ENCODE measurements at regions not wholly inside any gene's neighbourhood (a gene's known extent, or its start where the extent isn't known, plus 50 kb on each side); places are given as distances from the start of the nearest gene placed in this dataset.

DNA sequence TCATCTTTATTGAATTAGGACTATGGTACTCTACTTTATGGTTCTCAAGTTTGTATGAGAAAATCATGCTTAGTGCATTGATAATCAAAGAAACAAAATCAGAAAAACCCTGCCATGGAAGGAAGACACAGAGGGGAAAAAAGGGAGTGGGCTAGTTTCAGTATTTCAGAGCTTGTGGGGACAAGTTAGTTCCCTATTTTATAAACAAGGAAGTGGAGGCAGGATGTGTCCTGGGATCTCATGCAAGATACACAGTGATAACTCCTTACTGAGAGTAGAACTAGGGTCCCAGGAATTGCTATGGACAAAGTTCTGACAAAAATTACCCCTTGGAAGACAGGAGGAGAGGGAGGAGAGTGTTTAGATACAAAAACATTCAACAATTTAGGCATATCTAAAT is 1277.3 kb downstream of the UQCRFS1 start:
- no peak for DNase-seq (ENCODE audit: low read depth in 2 of 3, low spot score in 1 of 3)

DNA sequence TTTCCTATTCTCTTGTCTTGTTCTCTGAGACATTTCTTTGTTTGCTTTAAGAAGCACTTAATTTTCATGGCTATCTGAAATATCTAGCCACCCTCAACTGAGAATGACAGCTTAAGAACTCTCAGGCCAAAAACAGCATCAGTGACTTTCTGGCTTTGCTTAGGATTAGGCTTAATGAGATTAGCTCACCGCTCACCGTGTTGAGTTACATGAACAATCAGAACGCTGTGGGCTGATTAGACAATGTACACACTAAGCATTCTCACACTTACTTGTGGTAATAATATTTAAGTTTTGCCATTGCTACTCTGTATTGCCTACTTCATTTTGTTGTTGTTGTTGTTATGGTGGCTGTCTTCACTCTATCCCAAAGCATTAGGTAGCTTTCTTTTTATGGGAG is 1283.6 kb downstream of the UQCRFS1 start:
- no peak for DNase-seq (ENCODE audit: low read depth in 2 of 3, low spot score in 1 of 3)

DNA sequence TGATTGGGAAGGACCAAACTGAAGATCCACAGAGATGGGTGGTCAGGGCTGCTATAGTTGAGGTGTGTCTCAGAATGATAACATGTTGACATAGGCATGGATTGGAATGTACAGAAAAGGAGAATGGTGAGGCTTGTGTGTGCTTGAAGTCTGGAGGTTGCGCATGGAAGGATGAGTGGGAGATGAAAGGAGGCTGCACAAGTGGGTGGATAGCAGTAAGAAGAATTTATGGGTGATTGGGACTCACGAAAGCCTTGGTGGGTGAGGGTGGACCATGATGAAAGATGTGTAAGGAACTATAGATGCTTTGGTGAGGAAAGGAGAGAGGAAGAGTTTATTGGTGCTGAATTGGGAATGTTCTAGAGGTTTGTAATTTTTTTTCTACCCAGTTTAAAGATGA is 1287.7 kb downstream of the UQCRFS1 start:
- no peak for DNase-seq (ENCODE audit: low read depth in 2 of 3, low spot score in 1 of 3)

DNA sequence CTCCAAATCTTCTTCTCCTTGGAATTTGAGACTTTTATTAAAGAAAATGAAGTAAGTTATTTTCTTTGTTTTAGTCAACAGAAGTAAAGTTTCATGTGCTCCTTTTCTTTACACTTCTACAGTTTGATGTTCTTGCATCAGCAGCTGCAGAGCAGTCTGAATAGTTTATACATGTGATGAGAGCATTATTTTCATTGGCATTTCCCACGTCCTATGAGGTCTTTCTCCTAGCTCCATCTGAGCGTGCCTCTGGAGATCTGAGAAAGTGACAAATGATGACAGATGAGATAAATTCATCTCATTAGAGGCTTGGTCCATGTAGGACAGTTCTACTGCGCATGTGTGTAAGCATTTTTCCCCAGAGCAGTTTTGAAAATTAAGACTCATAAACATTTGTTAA is 1290.0 kb downstream of the UQCRFS1 start:
- DNase-seq (ENCODE audit: low read depth in 2 of 3, low spot score in 1 of 3) = no peak

DNA sequence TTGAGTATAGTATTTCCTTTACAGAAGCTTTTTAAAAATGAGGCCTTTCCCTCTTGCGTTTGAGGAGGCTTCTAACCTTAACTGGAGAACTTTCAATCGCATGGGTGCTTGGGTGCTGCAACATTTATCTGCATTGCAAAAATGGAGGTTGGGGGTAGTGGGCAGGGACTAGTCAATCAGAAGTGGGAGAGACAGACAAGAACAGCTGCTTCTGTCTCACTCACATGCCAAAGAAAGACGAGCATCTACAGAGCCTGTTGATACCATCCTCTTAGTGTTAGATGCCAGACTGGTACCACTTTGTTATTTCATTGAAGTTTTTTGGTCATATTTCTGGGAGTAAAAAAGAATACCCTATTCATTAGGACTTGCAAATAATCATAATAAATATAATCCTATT is 1292.2 kb downstream of the UQCRFS1 start:
- no peak for DNase-seq (ENCODE audit: low read depth in 2 of 3, low spot score in 1 of 3)

DNA sequence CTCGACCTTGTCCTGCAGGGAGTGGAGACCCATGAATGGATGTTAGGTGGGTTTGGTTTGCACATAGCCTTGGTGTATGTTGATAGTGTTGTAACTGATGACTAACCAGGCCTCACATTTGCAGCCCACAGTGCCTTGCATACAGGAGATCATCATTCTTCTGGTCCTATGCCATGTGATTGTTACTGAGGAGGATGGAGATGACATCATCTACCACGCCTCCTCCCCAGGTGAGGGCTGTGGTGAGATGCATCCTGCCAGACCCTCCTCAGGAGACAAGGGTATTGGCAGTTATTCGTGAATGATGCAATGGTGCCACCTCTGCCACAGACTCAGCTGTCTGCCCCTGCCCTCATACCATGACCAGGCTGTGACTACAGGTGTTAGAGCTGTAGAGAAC is 1294.1 kb downstream of the UQCRFS1 start:
- DNase-seq (ENCODE audit: low read depth in 2 of 3, low spot score in 1 of 3) = no peak

DNA sequence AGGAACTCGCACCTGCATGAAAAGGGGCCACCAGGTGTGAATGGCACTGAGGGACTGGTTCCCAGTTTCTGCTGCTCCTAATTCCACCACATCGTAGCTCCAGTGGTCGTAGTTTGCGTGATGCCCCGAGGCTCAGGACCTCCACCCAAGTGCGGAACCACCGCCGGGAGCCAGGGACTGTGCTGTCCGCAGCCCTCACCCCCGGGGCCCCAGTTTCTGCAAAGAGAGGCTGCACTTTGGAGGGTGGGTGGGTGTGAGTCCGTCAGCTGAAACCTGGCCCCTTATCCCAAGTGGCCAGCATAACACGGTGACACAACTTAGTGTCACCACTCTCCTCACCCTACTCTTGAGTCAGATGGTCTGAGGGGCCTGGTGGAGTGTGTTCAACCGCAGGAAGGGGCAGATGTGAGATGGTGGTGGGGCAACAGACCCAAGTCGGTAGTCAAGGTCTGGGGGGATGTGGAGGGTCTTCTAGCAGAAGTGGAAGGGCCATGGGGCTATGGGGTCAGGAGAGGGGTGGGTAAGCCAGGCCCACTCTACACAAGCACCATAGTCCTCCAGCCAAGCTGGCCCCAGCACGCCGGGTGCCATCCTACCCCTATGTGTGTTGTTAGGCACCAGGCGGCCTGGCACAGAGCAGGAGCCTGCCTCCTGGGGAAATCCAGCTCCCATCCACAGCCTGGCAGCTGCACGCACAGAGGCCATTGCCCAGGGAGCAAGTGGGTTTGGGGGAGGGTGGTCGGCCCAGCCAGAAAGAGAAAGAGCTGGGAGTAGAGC is 1301.6 kb downstream of the UQCRFS1 start:
- no peak for DNase-seq (ENCODE audit: low read depth in 2 of 3, low spot score in 1 of 3)

DNA sequence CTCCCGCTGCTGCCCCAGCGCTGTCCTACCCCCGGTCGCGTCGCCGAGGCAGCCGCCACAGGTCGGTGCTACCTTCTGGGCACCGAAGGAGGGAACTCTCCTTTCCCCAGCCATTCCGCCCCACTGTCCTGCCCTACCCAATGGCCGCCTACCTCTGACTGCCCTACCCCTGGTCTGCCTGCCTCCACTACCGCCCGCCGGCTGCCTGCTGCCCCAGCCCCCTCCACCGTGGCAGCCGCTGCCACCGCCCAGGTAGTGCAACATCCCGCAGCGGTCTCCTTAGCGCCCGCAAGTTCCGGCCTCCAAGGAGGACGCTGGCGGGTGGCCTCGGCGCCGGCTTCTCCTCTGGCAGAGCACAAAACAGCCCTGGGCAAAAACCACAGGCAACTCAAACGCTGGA is 1303.1 kb downstream of the UQCRFS1 start:
- DNase-seq (ENCODE audit: low read depth in 2 of 3, low spot score in 1 of 3) = no peak

DNA sequence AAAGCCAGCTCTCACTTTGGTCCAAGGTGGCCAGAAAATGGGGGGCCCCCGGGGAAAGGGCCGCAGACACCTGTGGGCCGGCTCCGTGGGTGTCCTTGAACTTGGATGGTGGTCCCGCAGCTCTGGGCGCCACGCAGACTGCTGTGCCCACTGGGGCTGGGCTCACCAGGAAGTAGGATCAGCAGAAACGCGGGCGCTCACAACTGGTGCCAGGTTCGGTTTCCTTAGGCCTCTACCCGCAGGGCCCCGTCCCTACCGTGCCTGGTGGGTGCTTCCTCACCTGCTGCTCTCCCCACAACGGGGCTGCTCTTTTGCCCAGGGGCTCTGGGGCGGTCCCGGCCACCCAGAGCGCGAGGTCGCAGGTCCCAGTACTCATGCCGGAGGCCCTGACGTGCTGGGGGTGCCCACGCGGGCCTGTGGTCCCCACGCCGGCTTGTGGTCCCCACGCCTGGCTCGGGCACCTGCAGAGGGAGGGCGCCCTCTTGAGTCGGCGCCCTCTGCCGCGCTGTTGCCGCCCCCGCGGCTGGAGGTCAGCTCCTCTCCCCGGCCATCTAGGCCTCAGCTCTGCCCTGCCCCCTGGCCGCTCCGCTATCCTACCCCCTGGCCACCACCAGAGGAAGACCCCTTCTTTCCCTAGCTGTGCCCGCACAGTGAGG is 1303.6 kb downstream of the UQCRFS1 start:
- DNase-seq (ENCODE audit: low read depth in 2 of 3, low spot score in 1 of 3) = no peak

DNA sequence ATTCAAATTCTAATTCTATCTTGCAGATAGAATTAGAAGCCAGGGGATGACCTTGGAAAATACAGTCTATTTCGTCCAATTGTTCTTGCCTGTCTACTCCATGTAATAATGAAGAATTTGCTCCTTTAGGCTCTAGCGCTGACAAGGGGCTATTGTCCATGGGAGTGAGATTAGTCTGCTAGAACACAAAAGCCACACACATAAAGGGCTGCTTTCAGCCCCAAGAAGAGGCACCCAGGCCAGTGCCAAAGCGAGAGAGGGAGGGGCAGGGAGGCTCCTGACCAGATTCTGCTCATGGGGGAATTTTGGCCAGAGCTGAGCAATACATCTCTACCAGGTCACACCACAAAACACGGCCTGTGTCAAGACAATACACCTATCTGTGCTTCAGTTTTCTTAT is 1306.9 kb downstream of the UQCRFS1 start:
- no peak for DNase-seq (ENCODE audit: low read depth in 2 of 3, low spot score in 1 of 3)

DNA sequence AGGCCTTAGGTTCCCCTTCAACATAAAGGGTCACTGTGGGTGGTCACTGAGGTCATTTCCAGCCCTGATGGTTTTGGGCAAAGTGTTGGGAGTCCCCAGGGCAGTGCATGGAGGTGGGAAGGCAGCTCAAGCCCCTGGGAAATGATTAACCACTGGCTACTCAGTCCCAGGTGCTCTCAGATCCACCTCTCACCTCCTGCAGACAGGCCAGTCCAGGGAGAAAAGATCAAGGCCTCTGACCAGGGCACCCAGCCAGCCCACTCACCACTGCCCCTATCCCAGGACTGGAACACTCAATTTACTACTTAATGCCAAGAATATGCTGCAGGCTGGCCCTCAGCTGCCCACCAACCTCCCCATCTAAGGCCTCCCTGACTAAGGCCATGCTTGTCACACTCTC is 1307.9 kb downstream of the UQCRFS1 start:
- DNase-seq (ENCODE audit: low read depth in 2 of 3, low spot score in 1 of 3) = no peak

DNA sequence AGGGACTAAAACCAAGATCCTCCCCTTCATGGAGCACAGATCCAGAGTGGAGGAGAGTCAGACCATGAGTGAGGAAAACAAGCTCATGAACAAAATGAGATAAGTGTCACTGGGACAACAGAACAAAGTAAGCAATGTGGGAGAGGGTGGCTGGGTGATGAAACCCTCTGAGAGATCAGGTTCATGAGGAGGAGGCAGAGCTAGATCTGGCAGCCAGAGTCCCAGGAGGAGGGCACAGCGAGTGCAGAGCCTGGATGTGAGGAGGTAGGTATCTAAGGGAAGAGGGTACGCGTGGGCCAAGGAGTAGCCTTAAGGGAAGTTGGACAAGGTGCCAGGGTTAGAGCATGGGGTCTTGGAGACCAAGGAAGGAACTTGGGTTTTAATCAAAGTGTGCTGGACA is 1311.9 kb downstream of the UQCRFS1 start:
- no peak for DNase-seq (ENCODE audit: low read depth in 2 of 3, low spot score in 1 of 3)

DNA sequence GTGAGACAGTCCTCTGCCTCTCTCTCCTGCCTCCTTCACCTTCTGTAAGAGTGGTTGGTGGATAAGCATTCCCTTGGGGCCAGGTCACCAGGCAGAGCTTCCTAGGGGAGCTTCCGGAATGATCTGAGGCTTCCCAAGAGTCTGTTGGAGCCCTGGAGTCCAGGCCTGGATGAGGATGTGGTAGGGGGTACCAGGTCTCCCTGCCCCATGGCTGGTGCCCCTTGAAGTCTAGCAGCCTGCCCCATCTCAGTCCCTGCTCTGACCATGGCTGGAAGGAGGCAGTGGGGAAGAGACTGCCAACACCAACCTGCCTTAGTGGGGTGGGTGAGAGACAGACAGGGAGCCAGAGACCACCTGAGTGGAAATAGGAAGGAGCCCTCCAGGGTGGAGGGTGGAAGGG is 1316.9 kb downstream of the UQCRFS1 start:
- no peak for DNase-seq (ENCODE audit: low read depth in 2 of 3, low spot score in 1 of 3)

DNA sequence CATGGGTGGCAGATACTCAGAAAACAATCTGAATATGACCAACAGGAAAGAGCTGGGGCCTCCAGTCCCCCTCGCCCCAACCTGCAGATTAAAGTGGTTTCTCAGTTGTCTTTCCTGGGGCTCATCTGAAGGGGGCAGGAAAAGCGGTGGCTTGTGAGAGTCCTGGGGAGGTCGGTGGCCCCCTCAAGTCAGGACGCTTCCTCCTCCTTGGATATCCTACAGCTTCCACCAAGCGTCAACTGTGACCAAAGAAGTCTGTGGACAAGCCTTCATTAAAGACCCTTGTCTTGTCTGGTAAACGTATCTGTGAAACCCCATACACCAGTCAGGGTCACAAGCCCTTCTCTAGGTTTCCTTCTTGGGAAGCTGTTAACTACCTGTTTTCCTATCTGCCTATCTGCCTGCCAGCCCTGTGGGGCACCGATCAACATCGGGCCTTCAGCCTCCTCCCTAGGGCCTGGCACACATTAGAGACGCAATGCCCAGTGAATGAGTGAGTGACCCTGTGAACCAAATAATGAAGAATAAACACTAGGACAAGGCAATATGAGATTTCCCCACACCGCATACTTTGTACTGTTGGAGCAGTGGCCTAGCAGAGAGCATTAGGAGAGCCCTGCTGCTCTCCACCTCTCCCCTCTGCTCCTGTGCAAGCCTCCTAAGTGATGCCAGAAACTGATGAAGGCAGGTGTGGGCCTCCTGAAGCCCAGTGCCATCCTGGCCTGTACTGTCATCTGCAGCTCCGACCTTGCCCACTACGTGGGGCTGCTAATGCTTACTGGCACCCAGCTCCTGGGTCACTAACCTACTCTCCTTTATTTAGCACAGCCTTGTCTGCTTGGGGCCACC is 1317.8 kb downstream of the UQCRFS1 start:
- DNase-seq (ENCODE audit: low read depth in 2 of 3, low spot score in 1 of 3) = no peak

DNA sequence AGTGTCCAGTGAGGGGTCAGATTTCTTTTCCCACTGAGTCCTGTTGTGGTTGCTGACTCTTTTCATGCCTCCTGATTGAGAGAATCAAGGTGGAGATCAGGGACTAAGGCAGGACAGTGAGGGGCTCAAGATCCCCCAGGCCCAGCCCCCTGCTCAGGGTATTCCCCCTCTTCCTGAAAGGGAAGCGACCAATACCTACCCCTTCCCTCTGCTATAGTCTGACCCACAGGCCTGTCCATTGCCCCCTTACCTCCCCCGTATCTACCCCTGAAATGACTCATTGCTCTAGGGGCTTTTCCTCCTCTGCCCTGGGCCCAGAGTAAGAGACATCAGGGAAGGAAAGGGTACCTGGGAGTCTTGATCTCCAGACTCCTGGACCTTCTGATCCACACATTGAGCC is 1320.5 kb downstream of the UQCRFS1 start:
- no peak for DNase-seq (ENCODE audit: low read depth in 2 of 3, low spot score in 1 of 3)

DNA sequence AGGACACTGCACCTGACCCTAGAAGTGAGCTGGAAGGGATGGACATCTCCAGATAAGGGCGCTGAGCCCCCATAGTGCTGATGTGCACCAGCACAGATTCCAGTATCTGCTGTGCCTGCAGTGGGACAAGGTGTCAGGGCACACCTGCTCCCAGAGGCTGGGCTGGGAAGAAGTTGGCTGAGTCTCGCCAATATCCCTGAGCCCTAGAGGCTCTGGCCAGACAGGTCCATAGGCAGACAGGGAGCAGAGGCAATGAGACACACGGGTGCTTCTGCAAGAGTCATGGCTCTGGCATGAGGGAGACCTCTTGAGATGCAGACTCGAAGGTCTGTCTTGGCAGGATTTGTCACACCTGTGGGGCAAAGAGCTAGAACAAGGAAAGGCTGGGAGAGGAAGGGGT is 1321.5 kb downstream of the UQCRFS1 start:
- no peak for DNase-seq (ENCODE audit: low read depth in 2 of 3, low spot score in 1 of 3)

DNA sequence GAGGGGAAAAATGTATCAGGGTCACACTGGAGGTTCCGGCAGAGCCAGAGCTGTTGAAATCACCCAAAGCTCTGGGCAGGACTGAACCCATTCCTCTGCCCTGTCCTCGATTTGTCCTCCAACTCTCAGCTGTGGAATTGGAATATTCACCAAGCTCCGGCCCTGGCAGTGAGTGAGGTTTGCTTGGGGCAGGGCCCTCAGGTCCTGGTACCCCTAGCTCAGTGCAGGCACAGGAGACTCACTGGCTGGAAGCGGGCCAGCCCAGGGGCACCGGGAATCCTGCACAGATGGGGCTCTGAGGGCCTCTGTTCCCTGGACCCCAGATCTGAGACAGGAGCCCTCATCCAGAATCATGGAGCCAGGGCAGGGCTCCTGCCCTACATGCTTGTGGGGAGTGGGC is 1322.3 kb downstream of the UQCRFS1 start:
- DNase-seq (ENCODE audit: low read depth in 2 of 3, low spot score in 1 of 3) = no peak

DNA sequence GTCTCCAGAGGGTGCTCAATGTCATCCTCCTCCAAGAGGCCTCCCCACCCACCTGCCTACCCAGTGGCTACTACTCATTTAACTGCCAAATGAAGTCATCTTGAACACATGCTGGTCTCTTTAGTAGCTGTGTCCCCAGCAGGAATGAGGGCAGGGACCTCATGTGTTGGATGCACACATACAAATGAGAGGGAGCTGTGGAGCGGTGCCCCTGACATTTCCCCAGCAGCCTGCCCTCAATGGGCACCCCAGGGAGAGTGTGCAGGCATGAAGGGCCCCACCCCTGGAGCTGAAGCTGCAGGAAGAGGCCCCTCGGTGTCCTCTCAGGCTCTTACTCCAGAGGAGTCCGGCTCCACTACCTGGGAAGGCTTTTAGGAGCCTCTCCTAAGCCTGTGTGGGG is 1322.7 kb downstream of the UQCRFS1 start:
- no peak for DNase-seq (ENCODE audit: low read depth in 2 of 3, low spot score in 1 of 3)

DNA sequence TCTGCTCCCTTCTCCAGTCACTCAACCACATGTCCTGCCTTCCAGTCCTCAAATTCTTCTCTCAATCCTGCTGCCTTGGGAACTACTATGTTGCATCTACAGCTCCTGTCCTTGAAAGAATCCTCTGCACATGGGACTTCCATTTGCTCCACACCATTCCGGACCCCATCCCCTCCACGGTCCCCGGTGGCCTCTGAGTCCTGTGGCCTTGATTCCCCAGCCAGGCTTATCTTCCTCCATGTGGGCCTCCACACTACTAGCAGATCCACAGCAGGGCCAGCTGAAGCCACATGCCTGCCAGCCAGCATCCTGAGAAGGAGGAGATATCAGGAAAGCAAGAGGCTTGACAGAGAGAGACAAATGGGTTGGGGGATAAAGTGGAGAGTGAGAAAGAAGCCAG is 1323.8 kb downstream of the UQCRFS1 start:
- DNase-seq (ENCODE audit: low read depth in 2 of 3, low spot score in 1 of 3) = no peak

DNA sequence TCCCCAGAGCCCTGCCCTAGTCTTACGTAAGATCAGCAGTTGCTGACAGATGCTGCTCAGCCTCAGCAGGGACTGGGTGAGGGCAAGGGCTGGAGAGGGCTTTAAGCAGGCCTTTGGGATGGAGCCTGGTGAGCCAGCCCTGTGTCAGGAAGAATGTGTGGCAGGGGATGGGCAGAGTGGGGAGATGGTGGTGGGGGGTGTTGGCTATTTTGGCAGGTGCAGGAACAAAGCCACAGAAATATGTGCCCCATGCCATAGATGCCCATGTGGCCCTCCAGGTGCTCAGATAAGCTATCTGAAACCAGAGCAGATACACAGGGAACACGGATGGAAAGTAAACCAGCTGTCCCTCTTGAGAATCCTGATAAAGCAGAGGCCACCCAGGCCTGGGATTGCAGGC is 1325.0 kb downstream of the UQCRFS1 start:
- DNase-seq (ENCODE audit: low read depth in 2 of 3, low spot score in 1 of 3) = no peak

DNA sequence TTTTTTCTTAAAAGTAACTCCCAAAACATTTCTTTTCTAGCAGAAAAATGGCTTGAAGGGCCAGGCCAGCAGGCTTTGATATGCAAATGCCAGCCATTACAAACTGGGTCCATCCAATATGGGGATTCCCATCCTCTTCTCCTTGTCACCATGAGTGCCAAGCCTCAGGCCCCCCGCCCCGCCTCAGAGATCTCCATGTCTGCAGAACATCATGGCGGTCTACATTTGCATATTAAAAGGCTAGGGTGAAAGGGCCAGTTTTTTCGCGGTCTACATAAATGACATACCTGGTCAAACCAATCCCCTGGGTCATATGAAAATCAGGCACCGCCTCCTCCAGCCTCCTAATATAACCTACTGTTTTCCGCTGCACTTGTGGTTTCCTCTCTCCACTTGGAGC is 1327.6 kb downstream of the UQCRFS1 start:
- DNase-seq (ENCODE audit: low read depth in 2 of 3, low spot score in 1 of 3) = no peak

DNA sequence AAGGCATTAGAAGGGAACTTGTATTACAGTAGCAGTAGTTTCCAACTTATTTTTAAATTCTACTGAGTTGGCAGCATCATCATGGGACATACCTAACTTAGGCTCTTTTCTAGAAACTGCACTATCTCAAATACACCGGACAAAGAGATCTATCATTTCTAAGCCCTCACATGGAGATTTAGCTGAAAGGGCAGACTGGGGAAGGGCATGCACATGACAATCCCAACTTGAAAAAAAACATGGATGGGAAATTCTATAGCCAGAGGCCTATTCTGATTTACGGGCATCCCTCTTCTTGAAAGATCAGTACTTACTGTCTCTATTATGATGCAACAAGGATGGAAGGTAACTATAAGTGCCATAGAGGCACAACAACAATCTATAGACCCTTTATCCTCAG is 1328.6 kb downstream of the UQCRFS1 start:
- no peak for DNase-seq (ENCODE audit: low read depth in 2 of 3, low spot score in 1 of 3)

Measured in stimulated activated CD4-positive, alpha-beta T cell treated with anti-CD3 and anti-CD28 coated beads, Interleukin-12 subunit alpha, Interleukin-12 subunit beta, amount 100 ng/mL, for 48 hours (primary cell).